ENCODE measurements at regions not wholly inside any gene's neighbourhood (a gene's known extent, or its start where the extent isn't known, plus 50 kb on each side); places are given as distances from the start of the nearest gene placed in this dataset.
"Not testable (repeated sequence)": the region's sequence is repeated elsewhere in the genome, so short reads cannot be mapped to it uniquely, and the experiment has no call there.

DNA sequence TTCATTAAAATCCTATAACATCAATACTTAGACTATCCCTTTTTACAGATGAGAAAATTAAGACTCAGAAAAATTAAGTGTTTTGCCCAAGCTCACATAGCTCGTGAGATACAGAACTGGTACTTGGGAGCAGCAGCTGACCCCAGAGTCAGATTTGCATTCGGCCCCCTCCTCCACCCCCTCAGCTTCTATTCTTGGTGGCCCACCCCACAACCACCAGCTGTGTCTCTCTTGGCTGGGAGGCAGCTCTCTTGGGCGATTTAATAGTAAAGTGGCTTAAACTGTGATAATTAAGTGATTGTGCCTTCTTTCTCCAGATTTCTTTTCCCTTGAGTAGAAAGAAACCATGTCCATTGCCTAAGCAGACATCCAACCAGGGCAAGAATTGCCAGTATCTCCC is 203.6 kb upstream of the PDZRN3 start:
- no peak for DNase-seq
- Mint-ChIP-seq H3K36me3 (ENCODE audit: insufficient read depth, unreplicated experiment) (no peaks in the 10 kb centered on the region), H3K27ac (ENCODE audit: unreplicated experiment) (peak overlapping the region; percentile 92), H3K4me3 (ENCODE audit: unreplicated experiment) (peak overlapping the region; percentile 45), H3K27me3 (ENCODE audit: insufficient read depth, unreplicated experiment) (peaks cover 6% of the 10 kb centered on the region), H3K9me3 (ENCODE audit: unreplicated experiment) (no peaks in the 10 kb centered on the region), H3K4me1 (ENCODE audit: low read depth, unreplicated experiment) (peaks cover 19% of the 10 kb centered on the region)
- Histone ChIP-seq H3K4me1 (peaks cover 22% of the 10 kb centered on the region), H3K36me3 (ENCODE audit: control insufficient read depth, insufficient read depth, low read length) (no peaks in the 10 kb centered on the region), H3K4me3 (ENCODE audit: low read depth, low read length) (no peak overlapping the region), H3K27me3 (replicated peaks; ENCODE audit: control insufficient read depth, insufficient read depth, low read length) (no peaks in the 10 kb centered on the region), H3K9me3 (no peaks in the 10 kb centered on the region)
- ChIA-PET POLR2A (interaction anchor here (0.5 kb wide), 1 partner anchor 642 kb away, joined by 5 read pairs; no protein-coding TSS in a partner anchor), CTCF (no interaction called here)
- TF ChIP-seq CTCF (IDR thresholded peaks at IDR 0.05; ENCODE audit: insufficient read depth in 1 of 2, low read depth in 1 of 2, low read length in 1 of 2, severe bottlenecking in 1 of 2, unreplicated experiment in 1 of 2): no peak
- intact Hi-C loops (cut with micrococcal nuclease; ENCODE audit: unreplicated experiment): no loop called here
- BruUV-seq (replicated peaks): no TSS peak

DNA sequence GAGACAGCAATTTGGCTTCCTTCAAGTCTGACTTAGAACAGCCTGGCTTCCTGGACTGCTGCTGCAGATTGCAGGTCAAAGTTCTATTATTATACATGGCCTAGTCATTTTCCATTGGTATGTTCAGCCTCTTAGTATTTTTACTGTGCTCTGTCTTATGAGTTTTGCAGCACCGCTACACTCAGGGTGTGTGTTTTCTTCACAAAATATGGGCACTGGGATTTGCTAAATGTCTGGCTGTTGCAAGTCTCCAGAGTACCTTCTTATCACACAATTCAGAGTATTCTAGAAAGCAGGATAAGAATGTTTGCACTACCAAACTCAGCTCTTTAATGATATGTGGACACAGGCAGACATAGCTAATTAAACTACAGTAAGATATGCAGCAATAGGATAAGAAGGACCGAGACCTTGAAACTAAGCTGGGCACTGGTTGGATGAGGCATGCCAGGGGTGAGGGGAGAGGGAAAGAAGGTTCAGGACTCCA is 203.0 kb upstream of the PDZRN3 start:
- Mint-ChIP-seq H3K4me3 (ENCODE audit: unreplicated experiment) (peak overlapping the region; percentile 45), H3K36me3 (ENCODE audit: insufficient read depth, unreplicated experiment) (no peaks in the 10 kb centered on the region), H3K9me3 (ENCODE audit: unreplicated experiment) (no peaks in the 10 kb centered on the region), H3K4me1 (ENCODE audit: low read depth, unreplicated experiment) (peaks cover 19% of the 10 kb centered on the region), H3K27ac (ENCODE audit: unreplicated experiment) (peak overlapping the region; percentile 92), H3K27me3 (ENCODE audit: insufficient read depth, unreplicated experiment) (peaks cover 6% of the 10 kb centered on the region)
- POLR2A ChIA-PET: interaction anchor here (0.5 to 0.6 kb wide), 2 partner anchors 39 to 641 kb away, joined by 3 to 5 read pairs; no protein-coding TSS in a partner anchor
- peak; percentile 51 to 55 for DNase-seq
- no peaks in the 10 kb centered on the region for H3K27me3 ChIP-seq (replicated peaks; ENCODE audit: control insufficient read depth, insufficient read depth, low read length)
- no TSS peak for BruUV-seq (replicated peaks)
- H3K9me3 ChIP-seq: no peaks in the 10 kb centered on the region
- CTCF ChIA-PET: no interaction called here
- H3K4me3 ChIP-seq (ENCODE audit: low read depth, low read length): no peak overlapping the region
- TF ChIP-seq CTCF (IDR thresholded peaks at IDR 0.05; ENCODE audit: insufficient read depth in 1 of 2, low read depth in 1 of 2, low read length in 1 of 2, severe bottlenecking in 1 of 2, unreplicated experiment in 1 of 2): no peak
- intact Hi-C loops (cut with micrococcal nuclease; ENCODE audit: unreplicated experiment): no loop called here
- peaks cover 22% of the 10 kb centered on the region for H3K4me1 ChIP-seq
- H3K36me3 ChIP-seq (ENCODE audit: control insufficient read depth, insufficient read depth, low read length): no peaks in the 10 kb centered on the region

GRCh38 chr3:73827204-73827603 is 202.5 kb upstream of the PDZRN3 start:
- Mint-ChIP-seq H3K4me3 (ENCODE audit: unreplicated experiment) (no peak overlapping the region), H3K4me1 (ENCODE audit: low read depth, unreplicated experiment) (peaks cover 19% of the 10 kb centered on the region), H3K9me3 (ENCODE audit: unreplicated experiment) (peaks cover 4% of the 10 kb centered on the region), H3K27ac (ENCODE audit: unreplicated experiment) (peak overlapping the region; percentile 92), H3K36me3 (ENCODE audit: insufficient read depth, unreplicated experiment) (no peaks in the 10 kb centered on the region), H3K27me3 (ENCODE audit: insufficient read depth, unreplicated experiment) (peaks cover 6% of the 10 kb centered on the region)
- no peak for TF ChIP-seq CTCF (IDR thresholded peaks at IDR 0.05; ENCODE audit: insufficient read depth in 1 of 2, low read depth in 1 of 2, low read length in 1 of 2, severe bottlenecking in 1 of 2, unreplicated experiment in 1 of 2)
- Histone ChIP-seq H3K4me1 (peaks cover 22% of the 10 kb centered on the region), H3K4me3 (ENCODE audit: low read depth, low read length) (no peak overlapping the region), H3K27me3 (replicated peaks; ENCODE audit: control insufficient read depth, insufficient read depth, low read length) (no peaks in the 10 kb centered on the region), H3K9me3 (no peaks in the 10 kb centered on the region), H3K36me3 (ENCODE audit: control insufficient read depth, insufficient read depth, low read length) (no peaks in the 10 kb centered on the region)
- no TSS peak for BruUV-seq (replicated peaks)
- intact Hi-C loops (cut with micrococcal nuclease; ENCODE audit: unreplicated experiment): no loop called here
- DNase-seq: no peak
- CTCF ChIA-PET: no interaction called here
- POLR2A ChIA-PET: interaction anchor here (0.6 kb wide), 1 partner anchor 39 kb away, joined by 3 read pairs; no protein-coding TSS in a partner anchor

DNA sequence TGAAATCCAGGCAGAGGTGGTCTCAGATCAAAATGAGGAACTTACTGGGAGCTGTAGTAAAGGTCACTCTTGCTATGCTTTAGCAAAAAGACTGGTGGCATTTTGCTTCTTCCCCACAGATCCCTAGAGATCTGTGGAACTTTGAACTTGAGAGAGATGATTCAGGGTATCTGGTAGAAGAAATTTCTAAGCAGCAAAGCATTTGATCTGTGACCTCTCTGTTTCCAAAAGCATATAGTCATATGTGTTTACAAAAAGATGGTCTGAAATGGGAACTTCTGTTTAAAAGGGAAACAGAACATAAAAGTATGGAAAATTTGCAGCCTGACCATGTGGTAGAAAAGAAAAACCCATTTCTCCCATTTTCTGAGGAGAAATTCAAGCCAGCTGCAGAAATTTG is 196.2 kb upstream of the PDZRN3 start:
- H3K9me3 ChIP-seq; H3K4me3 Mint-ChIP-seq (ENCODE audit: unreplicated experiment); H3K36me3 Mint-ChIP-seq (ENCODE audit: insufficient read depth, unreplicated experiment); POLR2A ChIA-PET; H3K4me1 ChIP-seq; DNase-seq; H3K4me3 ChIP-seq (ENCODE audit: low read depth, low read length); H3K27ac Mint-ChIP-seq (ENCODE audit: unreplicated experiment); BruUV-seq (replicated peaks); H3K4me1 Mint-ChIP-seq (ENCODE audit: low read depth, unreplicated experiment); H3K36me3 ChIP-seq (ENCODE audit: control insufficient read depth, insufficient read depth, low read length); H3K27me3 Mint-ChIP-seq (ENCODE audit: insufficient read depth, unreplicated experiment); H3K27me3 ChIP-seq (replicated peaks; ENCODE audit: control insufficient read depth, insufficient read depth, low read length); CTCF ChIA-PET; intact Hi-C loops (cut with micrococcal nuclease; ENCODE audit: unreplicated experiment): not testable (repeated sequence)
- peaks cover 10% of the 10 kb centered on the region for H3K9me3 Mint-ChIP-seq (ENCODE audit: unreplicated experiment)

All from Caco-2 (cell line).